ENCODE measurements at regions not wholly inside any gene's neighbourhood (a gene's known extent, or its start where the extent isn't known, plus 50 kb on each side); places are given as distances from the start of the nearest gene placed in this dataset.

GRCh38 chr15:30770759-30771158 is 133.0 kb upstream of the FAN1 start:
- H3K27me3 ChIP-seq (ENCODE audit: control insufficient read depth, insufficient read depth, low read length) = no peaks in the 10 kb centered on the region
- no peak overlapping the region for H3K4me3 ChIP-seq (replicated peaks in 1 of 4; ENCODE audit: control extremely low read depth in 1 of 4, insufficient read depth in 1 of 4, low read depth in 3 of 4, low read length in 4 of 4)
- DNase-seq (ENCODE audit: low read depth in 2 of 2) = no peak
- H3K4me2 ChIP-seq (ENCODE audit: extremely low read depth, insufficient read depth, low read length) = no peak overlapping the region
- no peak overlapping the region for H2AFZ ChIP-seq (ENCODE audit: low read length)
- H4K20me1 ChIP-seq (ENCODE audit: control insufficient read depth, extremely low read depth, insufficient read depth, low read length) = no peaks in the 10 kb centered on the region
- no peaks in the 10 kb centered on the region for H3K9me3 ChIP-seq (ENCODE audit: control insufficient read depth, insufficient read depth, low read depth, low read length)
- no peak overlapping the region for H3K9ac ChIP-seq (ENCODE audit: insufficient read depth, low read length)
- no peak overlapping the region for H3K27ac ChIP-seq (ENCODE audit: insufficient read depth, low read length)
- no peaks in the 10 kb centered on the region for H3K4me1 ChIP-seq (ENCODE audit: control insufficient read depth, extremely low read depth, insufficient read depth, low read length)
- TF ChIP-seq CTCF (conservative IDR thresholded peaks at IDR 0.05 in 1 of 2, IDR thresholded peaks at IDR 0.05 in 1 of 2; ENCODE audit: low read depth in 1 of 2, low read length in 2 of 2) (no peak), EZH2 (IDR thresholded peaks at IDR 0.05; ENCODE audit: low read length, missing control alignments) (no peak)
- H3K36me3 ChIP-seq (ENCODE audit: control insufficient read depth, insufficient read depth, low read length) = no peaks in the 10 kb centered on the region
- H3K79me2 ChIP-seq (ENCODE audit: control insufficient read depth, insufficient read depth, low read length) = no peaks in the 10 kb centered on the region

GRCh38 chr15:30783019-30783418 is 120.7 kb upstream of the FAN1 start:
- H4K20me1 ChIP-seq (ENCODE audit: control insufficient read depth, extremely low read depth, insufficient read depth, low read length) = no peaks in the 10 kb centered on the region
- H3K4me1 ChIP-seq (ENCODE audit: control insufficient read depth, extremely low read depth, insufficient read depth, low read length) = no peaks in the 10 kb centered on the region
- no peaks in the 10 kb centered on the region for H3K27me3 ChIP-seq (ENCODE audit: control insufficient read depth, insufficient read depth, low read length)
- DNase-seq (ENCODE audit: low read depth in 2 of 2) = no peak
- no peak overlapping the region for H3K27ac ChIP-seq (ENCODE audit: insufficient read depth, low read length)
- H3K36me3 ChIP-seq (ENCODE audit: control insufficient read depth, insufficient read depth, low read length) = no peaks in the 10 kb centered on the region
- H3K9me3 ChIP-seq (ENCODE audit: control insufficient read depth, insufficient read depth, low read depth, low read length) = no peaks in the 10 kb centered on the region
- H3K79me2 ChIP-seq (ENCODE audit: control insufficient read depth, insufficient read depth, low read length) = no peaks in the 10 kb centered on the region
- no peak overlapping the region for H3K9ac ChIP-seq (ENCODE audit: insufficient read depth, low read length)
- no peak overlapping the region for H3K4me3 ChIP-seq (replicated peaks in 1 of 4; ENCODE audit: control extremely low read depth in 1 of 4, insufficient read depth in 1 of 4, low read depth in 3 of 4, low read length in 4 of 4)
- H2AFZ ChIP-seq (ENCODE audit: low read length) = no peak overlapping the region
- H3K4me2 ChIP-seq (ENCODE audit: extremely low read depth, insufficient read depth, low read length) = no peak overlapping the region
- TF ChIP-seq CTCF (conservative IDR thresholded peaks at IDR 0.05 in 1 of 2, IDR thresholded peaks at IDR 0.05 in 1 of 2; ENCODE audit: low read depth in 1 of 2, low read length in 2 of 2) = no peak
- no peak for TF ChIP-seq EZH2 (IDR thresholded peaks at IDR 0.05; ENCODE audit: low read length, missing control alignments)

GRCh38 chr15:30788595-30788994 is 115.1 kb upstream of the FAN1 start:
- no peak overlapping the region for H3K9ac ChIP-seq (ENCODE audit: insufficient read depth, low read length)
- no peak overlapping the region for H3K4me2 ChIP-seq (ENCODE audit: extremely low read depth, insufficient read depth, low read length)
- H2AFZ ChIP-seq (ENCODE audit: low read length) = no peak overlapping the region
- no peak for DNase-seq (ENCODE audit: low read depth in 2 of 2)
- H3K79me2 ChIP-seq (ENCODE audit: control insufficient read depth, insufficient read depth, low read length) = no peaks in the 10 kb centered on the region
- H3K9me3 ChIP-seq (ENCODE audit: control insufficient read depth, insufficient read depth, low read depth, low read length) = no peaks in the 10 kb centered on the region
- no peak overlapping the region for H3K27ac ChIP-seq (ENCODE audit: insufficient read depth, low read length)
- H3K36me3 ChIP-seq (ENCODE audit: control insufficient read depth, insufficient read depth, low read length) = no peaks in the 10 kb centered on the region
- no peaks in the 10 kb centered on the region for H3K27me3 ChIP-seq (ENCODE audit: control insufficient read depth, insufficient read depth, low read length)
- no peak overlapping the region for H3K4me3 ChIP-seq (replicated peaks in 1 of 4; ENCODE audit: control extremely low read depth in 1 of 4, insufficient read depth in 1 of 4, low read depth in 3 of 4, low read length in 4 of 4)
- no peak for TF ChIP-seq CTCF (conservative IDR thresholded peaks at IDR 0.05 in 1 of 2, IDR thresholded peaks at IDR 0.05 in 1 of 2; ENCODE audit: low read depth in 1 of 2, low read length in 2 of 2)
- TF ChIP-seq EZH2 (IDR thresholded peaks at IDR 0.05; ENCODE audit: low read length, missing control alignments) = no peak
- H3K4me1 ChIP-seq (ENCODE audit: control insufficient read depth, extremely low read depth, insufficient read depth, low read length) = no peaks in the 10 kb centered on the region
- H4K20me1 ChIP-seq (ENCODE audit: control insufficient read depth, extremely low read depth, insufficient read depth, low read length) = no peaks in the 10 kb centered on the region

Measured in fibroblast of lung (primary cell).